Naive thymus-derived CD8-positive, alpha-beta T cell (primary cell): ENCODE measurements at regions not wholly inside any gene's neighbourhood (a gene's known extent, or its start where the extent isn't known, plus 50 kb on each side); places are given as distances from the start of the nearest gene placed in this dataset.

Experiments used
- ATAC-seq, 2 donors: fragments of 150-1000 bp; cut with Tn5 transposase in 1 of 2; sonication (Bioruptor Pico), chemical (Tn5 transposase) in 1 of 2; 1 replicate in 1 of 2; 2 replicates in 1 of 2; pipeline ENCODE4 v1.10.0; 2021; ENCODE audit warnings: mild to moderate bottlenecking in 2 of 2, moderate library complexity in 2 of 2
- POLR2A ChIA-PET: fragments of 350-600 bp; sonication (Branson Sonifier 250); formaldehyde crosslinking; loops from one replicate; lab custom pipeline; 2021; ENCODE audit warnings: antibody characterized with exemption; lab: Charles Lee
- DNase-seq, 10 donors: peaks; one replicate each; pipeline versions ENCODE4 v3.0.0 to v3.0.0-alpha.2; 2020 to 2022
- H3K27ac Mint-ChIP-seq, 10 donors: one replicate each; pipeline ENCODE4 v1.8.0; 2020 to 2022; ENCODE audit warnings: mild to moderate bottlenecking in 10 of 10, mixed read lengths in 10 of 10, moderate library complexity in 4 of 10, inconsistent platforms in 1 of 10
- H3K27me3 Mint-ChIP-seq, 5 donors: one replicate each; pipeline ENCODE4 v1.8.0; 2021 to 2022; ENCODE audit warnings: mixed read lengths in 5 of 5
- H3K36me3 Mint-ChIP-seq, 3 donors: one replicate each; pipeline ENCODE4 v1.8.0; 2020 to 2022; ENCODE audit warnings: mixed read lengths in 3 of 3, mild to moderate bottlenecking in 2 of 3, inconsistent platforms in 1 of 3
- H3K4me1 Mint-ChIP-seq, 4 donors: one replicate each; pipeline ENCODE4 v1.8.0; 2021 to 2022; ENCODE audit warnings: mixed read lengths in 4 of 4
- H3K4me3 Mint-ChIP-seq, 10 donors: one replicate each; pipeline ENCODE4 v1.8.0; 2020 to 2022; ENCODE audit warnings: mild to moderate bottlenecking in 10 of 10, mixed read lengths in 10 of 10, moderate library complexity in 6 of 10, inconsistent platforms in 1 of 10
- H3K9me3 Mint-ChIP-seq, 9 donors: one replicate each; pipeline ENCODE4 v1.8.0; 2020 to 2022; ENCODE audit warnings: mixed read lengths in 9 of 9, mild to moderate bottlenecking in 3 of 9, inconsistent platforms in 1 of 9, moderate library complexity in 1 of 9

GRCh38 chr18:68623342-68623741 lies 91.6 kb downstream of the TMX3 start:
- POLR2A ChIA-PET = no interaction called here
- peaks cover 0 to 12% (median 1%) of the 10 kb centered on the region in 5 donors for H3K27me3 Mint-ChIP-seq
- DNase-seq (peak in 8 of 10 donors; percentile 15 to 64 (median 29)), ATAC-seq (peak in 1 of 2 donors; percentile 54)
- no peaks in the 10 kb centered on the region for H3K9me3 Mint-ChIP-seq
- H3K4me1 Mint-ChIP-seq = no peaks in the 10 kb centered on the region
- no peak overlapping the region for H3K27ac Mint-ChIP-seq
- no peaks in the 10 kb centered on the region for H3K36me3 Mint-ChIP-seq
- no peak overlapping the region for H3K4me3 Mint-ChIP-seq

GRCh38 chr18:68611311-68611710 lies 103.6 kb downstream of the TMX3 start:
- H3K27me3 Mint-ChIP-seq = peaks cover 5 to 20% (median 12%) of the 10 kb centered on the region in 5 donors
- H3K27ac Mint-ChIP-seq = no peak overlapping the region
- no peaks in the 10 kb centered on the region for H3K9me3 Mint-ChIP-seq
- no peak for DNase-seq
- no peaks in the 10 kb centered on the region for H3K36me3 Mint-ChIP-seq
- POLR2A ChIA-PET = no interaction called here
- no peak for ATAC-seq
- H3K4me3 Mint-ChIP-seq = no peak overlapping the region
- H3K4me1 Mint-ChIP-seq = no peaks in the 10 kb centered on the region

- peaks cover 3 to 19% (median 7%) of the 10 kb centered on the region in 5 donors for H3K27me3 Mint-ChIP-seq
- H3K36me3 Mint-ChIP-seq = no peaks in the 10 kb centered on the region
- H3K4me1 Mint-ChIP-seq = no peaks in the 10 kb centered on the region
- H3K27ac Mint-ChIP-seq = no peak overlapping the region
- ATAC-seq = no peak
- no peaks in the 10 kb centered on the region for H3K9me3 Mint-ChIP-seq
- no peak for DNase-seq
- POLR2A ChIA-PET = no interaction called here
- H3K4me3 Mint-ChIP-seq = no peak overlapping the region
Measured at GRCh38 chr18:68608851-68609490, 105.9 kb downstream of the TMX3 start.

DNA sequence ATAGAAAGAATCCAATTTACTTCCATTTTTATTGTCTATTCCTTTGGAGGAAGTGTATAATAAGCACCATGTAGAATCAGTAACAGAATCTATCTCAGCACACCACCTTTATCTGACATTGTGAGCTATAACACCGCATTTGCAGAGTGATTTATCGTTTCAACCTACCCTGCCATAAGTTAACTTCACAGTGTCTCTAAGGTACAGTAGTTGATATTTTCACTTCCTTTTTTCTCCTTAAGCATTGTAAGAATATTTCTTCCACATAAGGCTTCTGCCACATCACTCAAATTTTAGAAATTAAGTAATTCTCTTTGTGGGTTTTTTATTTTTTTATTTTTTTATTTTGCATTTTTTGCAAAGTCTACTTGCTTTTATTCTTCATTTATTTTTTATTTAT lies 107.1 kb downstream of the TMX3 start:
- no peak for DNase-seq
- H3K27ac Mint-ChIP-seq = no peak overlapping the region
- ATAC-seq = no peak
- H3K9me3 Mint-ChIP-seq = no peaks in the 10 kb centered on the region
- no peaks in the 10 kb centered on the region for H3K36me3 Mint-ChIP-seq
- no peaks in the 10 kb centered on the region for H3K4me1 Mint-ChIP-seq
- H3K4me3 Mint-ChIP-seq = no peak overlapping the region
- POLR2A ChIA-PET = no interaction called here
- H3K27me3 Mint-ChIP-seq = peaks cover 3 to 24% (median 10%) of the 10 kb centered on the region in 5 donors

GRCh38 chr18:68604256-68604655 lies 110.7 kb downstream of the TMX3 start:
- H3K36me3 Mint-ChIP-seq = no peaks in the 10 kb centered on the region
- H3K4me3 Mint-ChIP-seq = no peak overlapping the region
- H3K4me1 Mint-ChIP-seq = no peaks in the 10 kb centered on the region
- POLR2A ChIA-PET = no interaction called here
- H3K27ac Mint-ChIP-seq = no peak overlapping the region
- no peaks in the 10 kb centered on the region for H3K9me3 Mint-ChIP-seq
- no peak for ATAC-seq
- DNase-seq = no peak
- peaks cover 2 to 17% (median 4%) of the 10 kb centered on the region in 5 donors for H3K27me3 Mint-ChIP-seq

DNA sequence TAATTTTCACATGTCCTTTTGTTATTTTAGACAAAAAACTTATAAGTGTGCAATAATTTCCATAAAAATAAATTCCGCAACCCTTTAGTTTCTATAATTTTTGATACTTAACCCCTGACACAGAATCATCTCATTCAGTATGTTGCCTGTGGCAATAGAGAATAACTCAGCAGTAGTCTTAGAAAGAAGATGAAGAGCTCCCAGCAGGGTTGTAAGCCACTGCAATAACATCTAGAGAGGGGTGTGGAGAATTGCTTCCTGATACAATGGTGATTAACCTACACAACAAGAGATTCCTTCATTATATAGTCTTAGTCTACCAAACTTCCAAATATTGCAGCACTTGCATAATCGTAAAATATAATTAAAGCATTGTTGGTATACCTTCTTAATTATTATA lies 118.9 kb downstream of the TMX3 start:
- POLR2A ChIA-PET = no interaction called here
- no peak overlapping the region for H3K27ac Mint-ChIP-seq
- ATAC-seq = no peak

DNA sequence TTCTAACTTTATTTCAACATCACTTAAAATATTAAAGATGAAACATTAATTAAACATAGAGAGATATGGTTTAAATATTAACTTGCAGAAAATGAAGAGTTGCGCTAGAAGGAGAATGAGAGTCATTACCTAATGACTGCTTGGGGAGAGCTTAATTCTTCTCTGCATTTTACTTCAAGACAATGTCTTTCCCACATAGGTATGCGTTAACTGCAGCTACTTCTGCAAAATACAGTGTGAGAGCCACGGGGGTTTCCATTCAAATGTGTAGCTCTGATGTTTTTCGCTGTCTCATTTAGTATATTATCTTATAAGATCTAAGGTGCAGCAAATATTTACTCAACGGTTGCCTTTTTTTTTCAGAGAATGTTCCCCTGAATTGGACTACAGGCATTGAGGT lies 126.7 kb downstream of the TMX3 start:
- DNase-seq (no peak), ATAC-seq (no peak)
- peaks cover 0 to 18% (median 7%) of the 10 kb centered on the region in 5 donors for H3K27me3 Mint-ChIP-seq
- no peak overlapping the region for H3K4me3 Mint-ChIP-seq
- no peaks in the 10 kb centered on the region for H3K36me3 Mint-ChIP-seq
- no peaks in the 10 kb centered on the region for H3K4me1 Mint-ChIP-seq
- POLR2A ChIA-PET = no interaction called here
- no peak overlapping the region for H3K27ac Mint-ChIP-seq
- no peaks in the 10 kb centered on the region for H3K9me3 Mint-ChIP-seq

More for the DNA sequence above, 118.9 kb downstream of the TMX3 start:
- Mint-ChIP-seq H3K27me3 (peaks cover 1 to 12% (median 2%) of the 10 kb centered on the region in 5 donors), H3K9me3 (no peaks in the 10 kb centered on the region), H3K36me3 (no peaks in the 10 kb centered on the region), H3K4me3 (no peak overlapping the region), H3K4me1 (no peaks in the 10 kb centered on the region)
- no peak for DNase-seq

GRCh38 chr18:68583685-68584084 lies 131.2 kb downstream of the TMX3 start:
- H3K9me3 Mint-ChIP-seq = peaks cover 0 to 5% (median 0%) of the 10 kb centered on the region in 9 donors
- H3K27ac Mint-ChIP-seq = no peak overlapping the region
- POLR2A ChIA-PET = no interaction called here
- no peak overlapping the region for H3K4me3 Mint-ChIP-seq
- DNase-seq (no peak), ATAC-seq (no peak)
- no peaks in the 10 kb centered on the region for H3K36me3 Mint-ChIP-seq
- no peaks in the 10 kb centered on the region for H3K4me1 Mint-ChIP-seq
- peaks cover 2 to 17% (median 6%) of the 10 kb centered on the region in 5 donors for H3K27me3 Mint-ChIP-seq

GRCh38 chr18:68574311-68574710 lies 140.6 kb downstream of the TMX3 start:
- Mint-ChIP-seq H3K9me3 (peaks cover 0 to 9% (median 4%) of the 10 kb centered on the region in 9 donors), H3K4me1 (no peaks in the 10 kb centered on the region), H3K27me3 (peaks cover 0 to 7% (median 0%) of the 10 kb centered on the region in 5 donors), H3K36me3 (no peaks in the 10 kb centered on the region), H3K27ac (no peak overlapping the region), H3K4me3 (no peak overlapping the region)
- POLR2A ChIA-PET = no interaction called here
- DNase-seq (no peak), ATAC-seq (no peak)

GRCh38 chr18:68569936-68570335 lies 145.0 kb downstream of the TMX3 start:
- POLR2A ChIA-PET = no interaction called here
- H3K9me3 Mint-ChIP-seq = peaks cover 0 to 9% (median 4%) of the 10 kb centered on the region in 9 donors

GRCh38 chr18:68568364-68569155 lies 146.3 kb downstream of the TMX3 start:
- POLR2A ChIA-PET = no interaction called here
- H3K4me3 Mint-ChIP-seq = no peak overlapping the region
- peaks cover 0 to 20% (median 6%) of the 10 kb centered on the region in 5 donors for H3K27me3 Mint-ChIP-seq
- H3K4me1 Mint-ChIP-seq = no peaks in the 10 kb centered on the region
- DNase-seq (no peak), ATAC-seq (no peak)
- no peaks in the 10 kb centered on the region for H3K36me3 Mint-ChIP-seq
- no peak overlapping the region for H3K27ac Mint-ChIP-seq
- H3K9me3 Mint-ChIP-seq = peaks cover 0 to 9% (median 4%) of the 10 kb centered on the region in 9 donors

More at GRCh38 chr18:68569936-68570335, 145.0 kb downstream of the TMX3 start:
- no peak for ATAC-seq
- no peaks in the 10 kb centered on the region for H3K4me1 Mint-ChIP-seq
- no peak for DNase-seq
- H3K27ac Mint-ChIP-seq = no peak overlapping the region
- H3K27me3 Mint-ChIP-seq = peaks cover 0 to 20% (median 6%) of the 10 kb centered on the region in 5 donors
- H3K4me3 Mint-ChIP-seq = no peak overlapping the region
- H3K36me3 Mint-ChIP-seq = no peaks in the 10 kb centered on the region

DNA sequence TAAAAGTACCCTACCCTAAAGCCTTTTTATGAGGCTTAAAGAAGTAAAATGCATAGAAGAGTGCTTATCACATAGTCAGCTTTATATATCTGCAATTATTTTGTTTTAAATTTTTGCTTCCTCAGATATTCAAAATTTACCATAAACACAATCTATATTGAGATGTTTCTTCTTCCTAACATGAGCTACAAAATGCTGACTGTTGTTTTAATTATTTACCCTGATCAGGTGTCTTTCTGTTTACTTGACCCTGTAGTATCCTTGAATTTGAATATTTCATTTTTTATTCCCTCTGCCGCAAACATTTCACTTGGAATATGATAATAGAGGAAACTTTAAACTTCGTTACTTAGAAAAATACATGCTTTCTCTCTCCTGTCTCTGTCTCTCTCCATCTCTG lies 147.9 kb downstream of the TMX3 start:
- ATAC-seq (no peak), DNase-seq (no peak)
- Mint-ChIP-seq H3K9me3 (peaks cover 0 to 6% (median 2%) of the 10 kb centered on the region in 9 donors), H3K27me3 (peaks cover 0 to 20% (median 6%) of the 10 kb centered on the region in 5 donors), H3K27ac (no peak overlapping the region), H3K36me3 (no peaks in the 10 kb centered on the region), H3K4me1 (no peaks in the 10 kb centered on the region), H3K4me3 (no peak overlapping the region)
- POLR2A ChIA-PET = no interaction called here

DNA sequence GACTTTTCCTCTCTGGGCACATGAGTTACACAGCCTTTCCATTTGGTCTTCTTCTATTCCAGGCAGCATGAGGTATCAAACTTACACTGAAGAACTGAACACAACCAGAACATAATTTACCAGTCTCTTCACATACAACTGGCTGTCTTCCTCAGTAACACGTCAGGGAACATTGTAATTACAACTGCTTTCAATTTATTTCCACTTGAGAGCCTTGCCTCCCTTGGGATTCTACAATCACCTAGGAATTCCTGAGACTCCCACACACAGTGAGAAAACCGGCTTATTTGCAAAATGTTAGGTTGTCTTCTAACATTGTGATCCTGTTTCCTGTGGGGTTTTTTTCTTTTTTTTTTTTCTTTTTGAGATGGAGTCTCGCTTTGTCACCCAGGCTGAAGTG lies 149.9 kb downstream of the TMX3 start:
- ATAC-seq (no peak), DNase-seq (no peak)
- no peak overlapping the region for H3K27ac Mint-ChIP-seq
- H3K36me3 Mint-ChIP-seq = no peaks in the 10 kb centered on the region
- H3K9me3 Mint-ChIP-seq = no peaks in the 10 kb centered on the region
- H3K27me3 Mint-ChIP-seq = peaks cover 0 to 20% (median 6%) of the 10 kb centered on the region in 5 donors
- POLR2A ChIA-PET = no interaction called here
- H3K4me3 Mint-ChIP-seq = no peak overlapping the region
- no peaks in the 10 kb centered on the region for H3K4me1 Mint-ChIP-seq
